CD14-positive monocyte (primary cell): ENCODE measurements at regions not wholly inside any gene's neighbourhood (a gene's known extent, or its start where the extent isn't known, plus 50 kb on each side); places are given as distances from the start of the nearest gene placed in this dataset.

Experiments
- DNase-seq, 3 donors: peaks; one replicate each; pipeline ENCODE4 v3.0.0-alpha.2; 2011 to 2022
- H2AFZ ChIP-seq: 2 replicates; pipeline ENCODE4 v1.6.0; 2012; ENCODE audit warnings: mild to moderate bottlenecking, low read depth, low read length, inconsistent platforms; ENCODE audit not compliant: insufficient read depth, poor library complexity, severe bottlenecking
- H3K27ac ChIP-seq, 2 donors: 1 replicate in 1 of 2; 2 replicates in 1 of 2; pipeline ENCODE4 v1.5.1; 2012 to 2013; ENCODE audit warnings: low read length in 2 of 2, control low read depth in 1 of 2, inconsistent platforms in 1 of 2, low read depth in 1 of 2, mild to moderate bottlenecking in 1 of 2
- H3K27me3 ChIP-seq, 2 donors: one replicate each; pipeline versions ENCODE4 v1.6.0 to v1.6.1; 2011 to 2013; ENCODE audit warnings: low read length in 2 of 2; ENCODE audit not compliant: control insufficient read depth in 2 of 2, insufficient read depth in 2 of 2
- H3K36me3 ChIP-seq, 2 donors: replicated peaks in 1 of 2; 1 replicate in 1 of 2; 2 replicates in 1 of 2; pipeline versions ENCODE4 v1.5.1 to v1.6.1; 2012 to 2013; ENCODE audit warnings: low read length in 2 of 2, control low read depth in 1 of 2, inconsistent platforms in 1 of 2, mild to moderate bottlenecking in 1 of 2; ENCODE audit not compliant: insufficient read depth in 2 of 2, control insufficient read depth in 1 of 2
- H3K4me1 ChIP-seq, 2 donors: 1 replicate in 1 of 2; 2 replicates in 1 of 2; pipeline versions ENCODE4 v1.5.1 to v1.6.1; 2012 to 2013; ENCODE audit warnings: low read length in 2 of 2, control low read depth in 1 of 2, inconsistent platforms in 1 of 2, mild to moderate bottlenecking in 1 of 2, moderate library complexity in 1 of 2; ENCODE audit not compliant: insufficient read depth in 2 of 2, control insufficient read depth in 1 of 2
- H3K4me2 ChIP-seq: replicated peaks from 2 replicates; pipeline ENCODE3; 2012; ENCODE audit warnings: low read length, moderate library complexity, mild to moderate bottlenecking; ENCODE audit not compliant: poor library complexity, severe bottlenecking; ENCODE audit errors: extremely low read depth
- H3K4me3 ChIP-seq, 3 experiments: fragments of 200-600 bp in 1 of 3; sonication (generic) in 1 of 3; replicated peaks in 1 of 3; 1 replicate in 2 of 3; 2 replicates in 1 of 3; pipeline ENCODE4 v1.5.1; 2011 to 2013; ENCODE audit warnings: low read length in 3 of 3, mild to moderate bottlenecking in 3 of 3, control low read depth in 2 of 3, low read depth in 2 of 3, inconsistent platforms in 1 of 3, moderate library complexity in 1 of 3
- H3K79me2 ChIP-seq: 2 replicates; pipeline ENCODE4 v1.6.0; 2012; ENCODE audit warnings: mild to moderate bottlenecking, control low read depth, inconsistent platforms, low read length, moderate library complexity; ENCODE audit not compliant: insufficient read depth
- H3K9ac ChIP-seq: 2 replicates; pipeline ENCODE4 v1.6.0; 2017; ENCODE audit warnings: low read length, mild to moderate bottlenecking; ENCODE audit not compliant: insufficient read depth, poor library complexity, severe bottlenecking
- H3K9me3 ChIP-seq, 2 donors: replicated peaks in 1 of 2; 1 replicate in 1 of 2; 2 replicates in 1 of 2; pipeline versions ENCODE4 v1.5.1 to v1.6.1; 2012 to 2013; ENCODE audit warnings: low read length in 2 of 2, control low read depth in 1 of 2; ENCODE audit not compliant: control insufficient read depth in 1 of 2, insufficient read depth in 1 of 2
- H4K20me1 ChIP-seq: 2 replicates; pipeline ENCODE4 v1.6.0; 2012; ENCODE audit warnings: mild to moderate bottlenecking, low read length, control low read depth, moderate library complexity; ENCODE audit not compliant: insufficient read depth
- H3K27ac Mint-ChIP-seq, 7 donors: one replicate each; pipeline ENCODE4 v1.8.0; 2020; ENCODE audit warnings: mild to moderate bottlenecking in 7 of 7, mixed read lengths in 7 of 7, moderate library complexity in 6 of 7, inconsistent platforms in 2 of 7
- H3K27me3 Mint-ChIP-seq, 3 donors: one replicate each; pipeline ENCODE4 v1.8.0; 2021 to 2022; ENCODE audit warnings: low read depth in 3 of 3, mild to moderate bottlenecking in 3 of 3, mixed read lengths in 3 of 3, moderate library complexity in 3 of 3, inconsistent platforms in 1 of 3
- H3K36me3 Mint-ChIP-seq, 2 donors: one replicate each; pipeline ENCODE4 v1.8.0; 2020; ENCODE audit warnings: mixed read lengths in 2 of 2, inconsistent platforms in 1 of 2, mild to moderate bottlenecking in 1 of 2
- H3K4me1 Mint-ChIP-seq: one replicate; pipeline ENCODE4 v1.8.0; 2020; ENCODE audit warnings: mild to moderate bottlenecking, mixed read lengths
- H3K4me3 Mint-ChIP-seq, 2 donors: one replicate each; pipeline ENCODE4 v1.8.0; 2020; ENCODE audit warnings: mild to moderate bottlenecking in 2 of 2, mixed read lengths in 2 of 2, moderate library complexity in 1 of 2
- H3K9me3 Mint-ChIP-seq, 7 donors: one replicate each; pipeline ENCODE4 v1.8.0; 2020 to 2022; ENCODE audit warnings: mixed read lengths in 7 of 7, mild to moderate bottlenecking in 6 of 7, moderate library complexity in 6 of 7, inconsistent platforms in 2 of 7
- CTCF ChIP-seq: fragments of 200-600 bp; IDR thresholded peaks from one replicate; pipeline ENCODE4 v1.8.0; 2022; ENCODE audit warnings: antibody characterized with exemption, mild to moderate bottlenecking
- WGBS: methylation state at CpG from one replicate; pipeline ENCODE4 v1.1.5; 2013; ENCODE audit warnings: missing lambda C conversion rate; ENCODE audit not compliant: insufficient coverage; 5-methylcytosine and 5-hydroxymethylcytosine counted together
- intact Hi-C, 2 donors: fragments of 100-400 bp; cut with micrococcal nuclease; formaldehyde crosslinking; loops; one replicate each; pipeline versions ENCODE4 v1.15.0 to v1.15.1; 2023

- no peaks in the 10 kb centered on the region for H3K36me3 ChIP-seq
- no peaks in the 10 kb centered on the region for H3K9me3 ChIP-seq
- no peaks in the 10 kb centered on the region for H3K36me3 Mint-ChIP-seq
- H2AFZ ChIP-seq: no peak overlapping the region
- no peak overlapping the region for H3K4me3 Mint-ChIP-seq
- no peak overlapping the region for H3K9ac ChIP-seq
- intact Hi-C loops: no loop called here
- no peak overlapping the region for H3K27ac ChIP-seq
- H3K27me3 Mint-ChIP-seq: peaks cover 0 to 2% (median 2%) of the 10 kb centered on the region in 3 donors
- DNase-seq: no peak
- H4K20me1 ChIP-seq: no peaks in the 10 kb centered on the region
- no peak overlapping the region for H3K4me3 ChIP-seq
- no peak overlapping the region for H3K4me2 ChIP-seq
- no peaks in the 10 kb centered on the region for H3K4me1 Mint-ChIP-seq
- no peaks in the 10 kb centered on the region for H3K4me1 ChIP-seq
- no peak overlapping the region for H3K27ac Mint-ChIP-seq
- peaks cover 0 to 5% (median 2%) of the 10 kb centered on the region in 7 donors for H3K9me3 Mint-ChIP-seq
- H3K27me3 ChIP-seq: no peaks in the 10 kb centered on the region
- no peaks in the 10 kb centered on the region for H3K79me2 ChIP-seq
- no peak for TF ChIP-seq CTCF
These were observed 166.9 kb upstream of the TMC3 start for GRCh38 chr15:81540909-81541308.

- Mint-ChIP-seq H3K27ac (no peak overlapping the region), H3K4me3 (no peak overlapping the region), H3K36me3 (no peaks in the 10 kb centered on the region), H3K4me1 (no peaks in the 10 kb centered on the region), H3K27me3 (peaks cover 0 to 2% (median 2%) of the 10 kb centered on the region in 3 donors), H3K9me3 (peaks cover 0 to 5% (median 2%) of the 10 kb centered on the region in 7 donors)
- WGBS: 96% methylated on average over 3 of the region's 6 CpGs
- no peak overlapping the region for H2AFZ ChIP-seq
- no peak for TF ChIP-seq CTCF
- H3K9me3 ChIP-seq: no peaks in the 10 kb centered on the region
- H3K4me1 ChIP-seq: no peaks in the 10 kb centered on the region
- H3K27ac ChIP-seq: no peak overlapping the region
- H3K4me3 ChIP-seq: no peak overlapping the region
- H3K27me3 ChIP-seq: no peaks in the 10 kb centered on the region
- intact Hi-C loops: no loop called here
- H3K9ac ChIP-seq: no peak overlapping the region
- no peaks in the 10 kb centered on the region for H3K79me2 ChIP-seq
- no peaks in the 10 kb centered on the region for H4K20me1 ChIP-seq
- DNase-seq: no peak
- H3K4me2 ChIP-seq: no peak overlapping the region
- H3K36me3 ChIP-seq: no peaks in the 10 kb centered on the region
These were observed 162.3 kb upstream of the TMC3 start for GRCh38 chr15:81536356-81536755.
